GM12878 (cell line): ENCODE measurements at regions not wholly inside any gene's neighbourhood (a gene's known extent, or its start where the extent isn't known, plus 50 kb on each side); places are given as distances from the start of the nearest gene placed in this dataset.

Source experiments
- ATAC-seq: fragments of 200-7000 bp; cut with Tn5 transposase; 3 replicates; pipeline ENCODE4 v1.9.1; 2020; ENCODE audit warnings: mild to moderate bottlenecking, moderate library complexity
- BruUV-seq: library from RNA; stranded (reverse); fragments of 400-500 nt; replicated peaks from 2 replicates; lab custom pipeline; 2021; lab: Mats Ljungman, UMichigan
- CTCF ChIA-PET: fragments of 300-600 bp; sonication (Branson Sonifier 250); formaldehyde crosslinking; extraction: SDS; loops from one replicate; lab custom pipeline; 2021; ENCODE audit warnings: inconsistent platforms; lab: Yijun Ruan, JAX
- POLR2A ChIA-PET: fragments of 350-600 bp; formaldehyde crosslinking; extraction: SDS; loops from one replicate; lab custom pipeline; 2021; ENCODE audit warnings: inconsistent platforms; lab: Charles Lee
- RAD21 ChIA-PET: fragments of 300-600 bp; sonication (Branson Sonifier 250); formaldehyde crosslinking; loops from one replicate; lab custom pipeline; 2023; ENCODE audit warnings: antibody characterized with exemption; ENCODE audit not compliant: unreplicated experiment; lab: Charles Lee
- SMC1A ChIA-PET: fragments of 300-600 bp; sonication (Branson Sonifier 250); formaldehyde crosslinking; loops from one replicate; lab custom pipeline; 2023; ENCODE audit not compliant: unreplicated experiment, uncharacterized antibody; lab: Charles Lee
- DNase-seq: peaks from one replicate; pipeline ENCODE4 v3.0.0-alpha.2; 2011; ENCODE audit warnings: low read depth, low spot score
- FAIRE-seq: peaks from 3 replicates; lab custom pipeline; 2011; peaks lifted over from hg19 to GRCh38; lab: Jason Lieb, UNC
- H2AFZ ChIP-seq: 2 replicates; pipeline ENCODE4 v1.6.0; 2011; ENCODE audit warnings: low read depth, low read length, control low read depth; ENCODE audit not compliant: control insufficient read depth
- H3K27ac ChIP-seq: 2 replicates; pipeline ENCODE4 v1.5.1; 2011; ENCODE audit warnings: control low read depth; ENCODE audit not compliant: control insufficient read depth, insufficient read depth
- H3K27me3 ChIP-seq, 2 experiments: replicated peaks in 1 of 2; 2 replicates each; pipeline versions ENCODE4 v1.6.0 to v1.6.1; 2011; ENCODE audit warnings: low read length in 1 of 2; ENCODE audit not compliant: control insufficient read depth in 2 of 2, insufficient read depth in 2 of 2
- H3K36me3 ChIP-seq, 2 experiments: 2 replicates each; pipeline ENCODE4 v1.5.1; 2011; ENCODE audit warnings: low read length in 1 of 2; ENCODE audit not compliant: control insufficient read depth in 2 of 2, insufficient read depth in 2 of 2
- H3K4me1 ChIP-seq: 2 replicates; pipeline ENCODE4 v1.6.1; 2011; ENCODE audit warnings: mild to moderate bottlenecking, low read length, moderate library complexity, mixed read lengths; ENCODE audit not compliant: control insufficient read depth, insufficient read depth
- H3K4me2 ChIP-seq: 2 replicates; pipeline ENCODE4 v1.6.0; 2011; ENCODE audit warnings: control low read depth; ENCODE audit not compliant: control insufficient read depth, insufficient read depth
- H3K4me3 ChIP-seq: fragments of 200-600 bp; sonication (generic); 2 replicates; pipeline ENCODE4 v1.5.1; 2016
- H3K79me2 ChIP-seq: 2 replicates; pipeline ENCODE4 v1.6.0; 2011; ENCODE audit warnings: low read length; ENCODE audit not compliant: control insufficient read depth, insufficient read depth
- H3K9ac ChIP-seq: 2 replicates; pipeline ENCODE4 v1.8.0; 2011; ENCODE audit warnings: low read length, control low read depth, mixed read lengths; ENCODE audit not compliant: control insufficient read depth, insufficient read depth
- H3K9me3 ChIP-seq: replicated peaks from 3 replicates; pipeline ENCODE4 v1.5.1; 2011; ENCODE audit warnings: mild to moderate bottlenecking, low read length; ENCODE audit not compliant: control insufficient read depth, insufficient read depth
- H4K20me1 ChIP-seq: 2 replicates; pipeline ENCODE4 v1.6.0; 2011; ENCODE audit not compliant: control insufficient read depth, insufficient read depth
- RCOR1 ChIP-seq: conservative IDR thresholded peaks from 2 replicates; pipeline ENCODE4 v1.6.1; 2012; ENCODE audit warnings: low read depth, low read length, improper control_type of control experiment
- SREBF1 ChIP-seq: IDR thresholded peaks from 2 replicates; pipeline ENCODE4 v1.6.1; 2012; ENCODE audit warnings: mild to moderate bottlenecking, low read length
- TAF1 ChIP-seq: IDR thresholded peaks from 2 replicates; pipeline ENCODE4 v1.6.1; 2011; ENCODE audit warnings: mild to moderate bottlenecking, low read depth, low read length, borderline replicate concordance
- WGBS: methylation state at CpG from one replicate; pipeline ENCODE4 v1.1.6; 2016; ENCODE audit warnings: low lambda C conversion rate; ENCODE audit not compliant: insufficient replicate concordance, insufficient coverage; ENCODE audit errors: missing lambda C conversion rate; 5-methylcytosine and 5-hydroxymethylcytosine counted together
- in situ Hi-C: fragments of 300-500 bp; cut with MboI; formaldehyde crosslinking; loops from 9 replicates; pipeline ENCODE4 v1.14.3; 2018; ENCODE audit warnings: mixed read lengths
- intact Hi-C: fragments of 100-400 bp; cut with micrococcal nuclease; formaldehyde crosslinking; loops from one replicate; pipeline ENCODE4 v1.14.2; 2022; ENCODE audit not compliant: unreplicated experiment
- TF ChIP-seq, protein P1 (sequence below): IDR thresholded peaks from 2 replicates; pipeline ENCODE4 v1.6.1; 2011; ENCODE audit warnings: borderline replicate concordance, low read depth, mild to moderate bottlenecking, moderate library complexity, low read length; ENCODE audit not compliant: insufficient read depth, poor library complexity, severe bottlenecking
- TF ChIP-seq, protein P2 (sequence below): fragments of 450-650 bp; IDR thresholded peaks from 2 replicates; pipeline ENCODE4 v1.6.1; 2016; ENCODE audit warnings: mild to moderate bottlenecking, moderate library complexity, borderline replicate concordance

DNA sequence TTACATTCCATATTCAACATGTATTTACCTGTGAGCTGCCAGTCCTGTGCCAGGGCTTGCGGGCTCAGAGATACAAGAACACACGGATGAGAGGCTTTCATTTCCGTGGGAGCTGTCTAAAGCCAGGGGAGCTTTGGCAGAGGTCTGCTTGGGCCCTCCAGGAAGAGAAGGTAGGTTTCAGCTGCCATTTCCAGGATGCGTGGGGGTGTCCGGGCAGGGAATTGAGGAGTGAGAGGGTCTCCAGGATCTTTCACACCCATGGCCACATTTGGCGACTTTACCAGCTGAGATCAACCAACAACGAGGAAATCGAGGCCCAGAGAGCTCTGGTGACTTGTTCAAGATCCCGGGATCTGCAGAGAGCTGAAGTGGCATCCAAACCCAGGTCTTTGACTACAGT lies 119.6 kb downstream of the BUD13 start:
- POLR2A ChIA-PET, result no interaction called here

More for the DNA sequence above, 119.6 kb downstream of the BUD13 start:
- Histone ChIP-seq H3K27me3 (peaks cover 0 to 2% of the 10 kb centered on the region in 2 experiments; a peak in 2 of 4 replicates), H4K20me1 (no peaks in the 10 kb centered on the region; the same call in 1 of the 2 replicates), H3K9ac (no peak overlapping the region), H3K4me2 (no peak overlapping the region), H2AFZ (no peak overlapping the region), H3K79me2 (no peaks in the 10 kb centered on the region), H3K27ac (no peak overlapping the region), H3K36me3 (no peaks in the 10 kb centered on the region), H3K9me3 (no peaks in the 10 kb centered on the region), H3K4me1 (no peaks in the 10 kb centered on the region), H3K4me3 (no peak overlapping the region)
- 19% methylated on average over 9 of the region's 9 CpGs for WGBS
- no peak for ATAC-seq
- TF ChIP-seq RCOR1, result no peak
- TF ChIP-seq SREBF1, result no peak
- TF ChIP-seq, protein P1, sequence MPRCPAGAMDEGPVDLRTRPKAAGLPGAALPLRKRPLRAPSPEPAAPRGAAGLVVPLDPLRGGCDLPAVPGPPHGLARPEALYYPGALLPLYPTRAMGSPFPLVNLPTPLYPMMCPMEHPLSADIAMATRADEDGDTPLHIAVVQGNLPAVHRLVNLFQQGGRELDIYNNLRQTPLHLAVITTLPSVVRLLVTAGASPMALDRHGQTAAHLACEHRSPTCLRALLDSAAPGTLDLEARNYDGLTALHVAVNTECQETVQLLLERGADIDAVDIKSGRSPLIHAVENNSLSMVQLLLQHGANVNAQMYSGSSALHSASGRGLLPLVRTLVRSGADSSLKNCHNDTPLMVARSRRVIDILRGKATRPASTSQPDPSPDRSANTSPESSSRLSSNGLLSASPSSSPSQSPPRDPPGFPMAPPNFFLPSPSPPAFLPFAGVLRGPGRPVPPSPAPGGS, result no peak
- TF ChIP-seq, protein P2, sequence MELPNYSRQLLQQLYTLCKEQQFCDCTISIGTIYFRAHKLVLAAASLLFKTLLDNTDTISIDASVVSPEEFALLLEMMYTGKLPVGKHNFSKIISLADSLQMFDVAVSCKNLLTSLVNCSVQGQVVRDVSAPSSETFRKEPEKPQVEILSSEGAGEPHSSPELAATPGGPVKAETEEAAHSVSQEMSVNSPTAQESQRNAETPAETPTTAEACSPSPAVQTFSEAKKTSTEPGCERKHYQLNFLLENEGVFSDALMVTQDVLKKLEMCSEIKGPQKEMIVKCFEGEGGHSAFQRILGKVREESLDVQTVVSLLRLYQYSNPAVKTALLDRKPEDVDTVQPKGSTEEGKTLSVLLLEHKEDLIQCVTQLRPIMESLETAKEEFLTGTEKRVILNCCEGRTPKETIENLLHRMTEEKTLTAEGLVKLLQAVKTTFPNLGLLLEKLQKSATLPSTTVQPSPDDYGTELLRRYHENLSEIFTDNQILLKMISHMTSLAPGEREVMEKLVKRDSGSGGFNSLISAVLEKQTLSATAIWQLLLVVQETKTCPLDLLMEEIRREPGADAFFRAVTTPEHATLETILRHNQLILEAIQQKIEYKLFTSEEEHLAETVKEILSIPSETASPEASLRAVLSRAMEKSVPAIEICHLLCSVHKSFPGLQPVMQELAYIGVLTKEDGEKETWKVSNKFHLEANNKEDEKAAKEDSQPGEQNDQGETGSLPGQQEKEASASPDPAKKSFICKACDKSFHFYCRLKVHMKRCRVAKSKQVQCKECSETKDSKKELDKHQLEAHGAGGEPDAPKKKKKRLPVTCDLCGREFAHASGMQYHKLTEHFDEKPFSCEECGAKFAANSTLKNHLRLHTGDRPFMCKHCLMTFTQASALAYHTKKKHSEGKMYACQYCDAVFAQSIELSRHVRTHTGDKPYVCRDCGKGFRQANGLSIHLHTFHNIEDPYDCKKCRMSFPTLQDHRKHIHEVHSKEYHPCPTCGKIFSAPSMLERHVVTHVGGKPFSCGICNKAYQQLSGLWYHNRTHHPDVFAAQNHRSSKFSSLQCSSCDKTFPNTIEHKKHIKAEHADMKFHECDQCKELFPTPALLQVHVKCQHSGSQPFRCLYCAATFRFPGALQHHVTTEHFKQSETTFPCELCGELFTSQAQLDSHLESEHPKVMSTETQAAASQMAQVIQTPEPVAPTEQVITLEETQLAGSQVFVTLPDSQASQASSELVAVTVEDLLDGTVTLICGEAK, result no peak
- no peak for TF ChIP-seq TAF1
- ChIA-PET CTCF (interaction anchor here (1.1 kb wide), 1 partner anchor 10 kb away, joined by 3 read pairs; no protein-coding TSS in a partner anchor), SMC1A (no interaction called here), RAD21 (no interaction called here)
- in situ Hi-C loops (no loop called here), intact Hi-C loops (no loop called here)
- no TSS peak for BruUV-seq
- no peak for FAIRE-seq
- no peak for DNase-seq
